H1 (cell line): ENCODE measurements at regions not wholly inside any gene's neighbourhood (a gene's known extent, or its start where the extent isn't known, plus 50 kb on each side); places are given as distances from the start of the nearest gene placed in this dataset.

Experiments used
- CTCF ChIA-PET: fragments of 300-600 bp; sonication (Branson Sonifier 250); formaldehyde crosslinking; loops from one replicate; lab custom pipeline; 2021; ENCODE audit not compliant: partially characterized antibody; lab: Charles Lee
- POLR2A ChIA-PET: fragments of 300-600 bp; sonication (Branson Sonifier 250); formaldehyde crosslinking; loops from one replicate; lab custom pipeline; 2021; ENCODE audit warnings: inconsistent platforms; ENCODE audit not compliant: partially characterized antibody; lab: Charles Lee
- DNase-seq, 2 experiments: peaks; one replicate each; pipeline versions ENCODE4 v3.0.0 to v3.0.0-alpha.2; 2010 to 2022; ENCODE audit warnings: low spot score in 2 of 2, low read depth in 1 of 2, mixed read lengths in 1 of 2
- FAIRE-seq: peaks from 2 replicates; lab custom pipeline; 2011; peaks lifted over from hg19 to GRCh38; lab: Jason Lieb, UNC
- H2AFZ ChIP-seq: 2 replicates; pipeline ENCODE4 v1.8.1; 2012; ENCODE audit warnings: low read length, inconsistent platforms
- H2AK5ac ChIP-seq: 2 replicates; pipeline ENCODE4 v1.6.1; 2013; ENCODE audit warnings: low read depth, low read length
- H2BK120ac ChIP-seq: replicated peaks from 2 replicates; pipeline ENCODE3; 2013; ENCODE audit warnings: low read depth, low read length, inconsistent platforms
- H2BK12ac ChIP-seq: 2 replicates; pipeline ENCODE4 v1.6.1; 2013; ENCODE audit warnings: low read depth, low read length
- H2BK15ac ChIP-seq: 2 replicates; pipeline ENCODE4 v1.6.1; 2013; ENCODE audit warnings: low read length
- H2BK20ac ChIP-seq: 2 replicates; pipeline ENCODE4 v1.6.1; 2013; ENCODE audit warnings: low read length
- H2BK5ac ChIP-seq: 2 replicates; pipeline ENCODE4 v1.6.1; 2013; ENCODE audit warnings: low read depth, low read length
- H3K14ac ChIP-seq: 2 replicates; pipeline ENCODE4 v1.6.1; 2013; ENCODE audit warnings: inconsistent platforms; ENCODE audit not compliant: insufficient read length
- H3K18ac ChIP-seq: 2 replicates; pipeline ENCODE4 v1.6.1; 2013; ENCODE audit warnings: low read length; ENCODE audit errors: extremely low read depth
- H3K23ac ChIP-seq: 2 replicates; pipeline ENCODE4 v1.6.1; 2013; ENCODE audit warnings: inconsistent platforms; ENCODE audit not compliant: insufficient read length
- H3K23me2 ChIP-seq: 2 replicates; pipeline ENCODE4 v1.6.1; 2013; ENCODE audit warnings: low read depth, low read length
- H3K27ac ChIP-seq: 2 replicates; pipeline ENCODE4 v1.6.1; 2011; ENCODE audit warnings: low read depth, low read length, inconsistent platforms
- H3K27me3 ChIP-seq, 4 experiments: replicated peaks in 1 of 4; 1 replicate in 1 of 4; 2 replicates in 3 of 4; pipeline versions ENCODE4 v1.6.1 to v1.8.1; 2011 to 2013; ENCODE audit warnings: low read length in 3 of 4, mild to moderate bottlenecking in 3 of 4, inconsistent platforms in 2 of 4, mixed read lengths in 2 of 4, moderate library complexity in 1 of 4; ENCODE audit not compliant: control insufficient read depth in 3 of 4, insufficient read depth in 3 of 4; ENCODE audit errors: extremely low read depth in 1 of 4
- H3K36me3 ChIP-seq, 4 experiments: 2 replicates each; pipeline versions ENCODE4 v1.6.1 to v1.8.1; 2011 to 2013; ENCODE audit warnings: mild to moderate bottlenecking in 4 of 4, low read length in 3 of 4, moderate library complexity in 2 of 4, control low read depth in 1 of 4, inconsistent platforms in 1 of 4; ENCODE audit not compliant: insufficient read depth in 4 of 4, control insufficient read depth in 2 of 4
- H3K4ac ChIP-seq: replicated peaks from 2 replicates; pipeline ENCODE3; 2013; ENCODE audit warnings: low read length, low read depth, mixed read lengths, inconsistent platforms; ENCODE audit not compliant: insufficient read length
- H3K4me1 ChIP-seq, 4 experiments: replicated peaks in 1 of 4; 1 replicate in 1 of 4; 2 replicates in 3 of 4; pipeline versions ENCODE4 v1.6.1 to v1.8.1; 2011 to 2013; ENCODE audit warnings: low read length in 3 of 4, inconsistent platforms in 2 of 4, mixed read lengths in 1 of 4; ENCODE audit not compliant: insufficient read depth in 4 of 4, control insufficient read depth in 3 of 4
- H3K4me2 ChIP-seq, 2 experiments: 2 replicates each; pipeline versions ENCODE4 v1.6.1 to v1.8.1; 2011 to 2013; ENCODE audit warnings: low read depth in 2 of 2, low read length in 2 of 2, control low read depth in 1 of 2, inconsistent platforms in 1 of 2, mild to moderate bottlenecking in 1 of 2; ENCODE audit not compliant: insufficient read depth in 1 of 2
- H3K4me3 ChIP-seq, 4 experiments: fragments of 200-600, 300-600 bp in 1 of 4; sonication (generic), shearing (Covaris generic), sonication (Bioruptor Twin) in 1 of 4; 2 replicates each; pipeline versions ENCODE4 v1.5.1 to v1.8.1; 2011 to 2016; ENCODE audit warnings: low read length in 4 of 4, low read depth in 3 of 4, control low read depth in 2 of 4, inconsistent platforms in 2 of 4, mild to moderate bottlenecking in 2 of 4, mixed read lengths in 1 of 4, moderate library complexity in 1 of 4; ENCODE audit not compliant: insufficient read depth in 2 of 4; ENCODE audit errors: extremely low read depth in 1 of 4
- H3K56ac ChIP-seq: replicated peaks from 2 replicates; pipeline ENCODE3; 2013; ENCODE audit warnings: low read depth, mild to moderate bottlenecking, mixed read lengths, low read length, inconsistent platforms; ENCODE audit not compliant: insufficient read length
- H3K79me1 ChIP-seq: 2 replicates; pipeline ENCODE4 v1.6.1; 2013; ENCODE audit warnings: low read depth, low read length, control low read depth
- H3K79me2 ChIP-seq, 2 experiments: 2 replicates each; pipeline versions ENCODE4 v1.6.1 to v1.8.1; 2012 to 2013; ENCODE audit warnings: low read length in 2 of 2, mild to moderate bottlenecking in 2 of 2, inconsistent platforms in 1 of 2; ENCODE audit not compliant: insufficient read depth in 2 of 2, control insufficient read depth in 1 of 2
- H3K9ac ChIP-seq, 4 experiments: replicated peaks in 1 of 4; 1 replicate in 1 of 4; 2 replicates in 3 of 4; pipeline versions ENCODE4 v1.6.1 to v1.8.1; 2011 to 2013; ENCODE audit warnings: low read depth in 3 of 4, low read length in 3 of 4, control low read depth in 2 of 4, mild to moderate bottlenecking in 2 of 4, moderate library complexity in 2 of 4, inconsistent platforms in 1 of 4; ENCODE audit errors: extremely low read depth in 1 of 4
- H3K9me3 ChIP-seq, 2 experiments: 2 replicates each; pipeline versions ENCODE4 v1.6.1 to v1.8.1; 2012 to 2013; ENCODE audit warnings: mild to moderate bottlenecking in 2 of 2, moderate library complexity in 2 of 2, control low read depth in 1 of 2, inconsistent platforms in 1 of 2, low read depth in 1 of 2, low read length in 1 of 2, mixed read lengths in 1 of 2; ENCODE audit not compliant: insufficient read depth in 2 of 2
- H4K20me1 ChIP-seq, 2 experiments: replicated peaks in 1 of 2; 2 replicates each; pipeline versions ENCODE3 to v1.8.1; 2011 to 2013; ENCODE audit warnings: inconsistent platforms in 2 of 2, low read length in 2 of 2, mild to moderate bottlenecking in 1 of 2; ENCODE audit not compliant: insufficient read depth in 2 of 2, control insufficient read depth in 1 of 2
- H4K5ac ChIP-seq: 2 replicates; pipeline ENCODE4 v1.6.1; 2013; ENCODE audit warnings: low read length, low read depth, mixed read lengths, inconsistent platforms; ENCODE audit not compliant: insufficient read length
- H4K8ac ChIP-seq: 2 replicates; pipeline ENCODE4 v1.8.0; 2013; ENCODE audit warnings: mild to moderate bottlenecking, moderate library complexity, low read length, inconsistent platforms; ENCODE audit not compliant: insufficient read depth; ENCODE audit errors: extremely low read depth
- H4K91ac ChIP-seq: replicated peaks from 2 replicates; pipeline ENCODE3; 2013; ENCODE audit warnings: low read length, mixed read lengths, inconsistent platforms; ENCODE audit not compliant: insufficient read length
- NRF1 ChIP-seq: IDR thresholded peaks from 2 replicates; pipeline ENCODE4 v1.6.1; 2011; ENCODE audit warnings: mild to moderate bottlenecking, low read depth, low read length, improper control_type of control experiment
- WGBS, 2 experiments: shearing (Covaris generic) in 1 of 2; methylation state at CpG; one replicate each; pipeline versions ENCODE4 v1.1.6 to v1.1.7; 2013 to 2015; ENCODE audit warnings: low lambda C conversion rate in 2 of 2, mixed read lengths in 2 of 2, inconsistent platforms in 1 of 2, low coverage in 1 of 2, missing lambda C conversion rate in 1 of 2; ENCODE audit not compliant: insufficient replicate concordance in 2 of 2, insufficient coverage in 1 of 2, insufficient read length in 1 of 2; ENCODE audit errors: extremely low coverage in 1 of 2, missing lambda C conversion rate in 1 of 2; 5-methylcytosine and 5-hydroxymethylcytosine counted together

- Histone ChIP-seq H3K23me2 (no peaks in the 10 kb centered on the region), H2BK15ac (no peak overlapping the region), H3K27ac (no peak overlapping the region), H2AK5ac (no peak overlapping the region), H3K27me3 (no peaks in the 10 kb centered on the region), H3K14ac (no peak overlapping the region), H3K9me3 (no peaks in the 10 kb centered on the region), H3K4me3 (no peak overlapping the region), H3K36me3 (no peaks in the 10 kb centered on the region), H2BK120ac (no peak overlapping the region), H3K4ac (no peak overlapping the region), H4K91ac (no peak overlapping the region), H4K5ac (no peak overlapping the region), H4K20me1 (no peaks in the 10 kb centered on the region), H3K4me2 (no peak overlapping the region), H3K56ac (no peak overlapping the region), H2AFZ (no peak overlapping the region), H3K79me2 (no peaks in the 10 kb centered on the region), H2BK20ac (no peak overlapping the region), H2BK12ac (no peak overlapping the region), H2BK5ac (no peak overlapping the region), H3K23ac (no peak overlapping the region), H3K9ac (no peak overlapping the region), H4K8ac (no peak overlapping the region), H3K4me1 (no peaks in the 10 kb centered on the region), H3K18ac (no peak overlapping the region), H3K79me1 (no peaks in the 10 kb centered on the region)
- FAIRE-seq: no peak
- WGBS, 2 experiments: 93% methylated on average over 3 of the region's 3 CpGs; no CpG with 5 or more reads in 1 of the 2 experiments
- ChIA-PET POLR2A (no interaction called here), CTCF (no interaction called here)
- no peak for DNase-seq
- TF ChIP-seq NRF1: no peak
Observed at GRCh38 chr6:50337532-50338122, 287.9 kb upstream of the DEFB112 start.
